ENCODE measurements at regions not wholly inside any gene's neighbourhood (a gene's known extent, or its start where the extent isn't known, plus 50 kb on each side); places are given as distances from the start of the nearest gene placed in this dataset.
A peak's percentile ranks its signal among the peaks of the same experiment; 100 is the strongest.

DNA sequence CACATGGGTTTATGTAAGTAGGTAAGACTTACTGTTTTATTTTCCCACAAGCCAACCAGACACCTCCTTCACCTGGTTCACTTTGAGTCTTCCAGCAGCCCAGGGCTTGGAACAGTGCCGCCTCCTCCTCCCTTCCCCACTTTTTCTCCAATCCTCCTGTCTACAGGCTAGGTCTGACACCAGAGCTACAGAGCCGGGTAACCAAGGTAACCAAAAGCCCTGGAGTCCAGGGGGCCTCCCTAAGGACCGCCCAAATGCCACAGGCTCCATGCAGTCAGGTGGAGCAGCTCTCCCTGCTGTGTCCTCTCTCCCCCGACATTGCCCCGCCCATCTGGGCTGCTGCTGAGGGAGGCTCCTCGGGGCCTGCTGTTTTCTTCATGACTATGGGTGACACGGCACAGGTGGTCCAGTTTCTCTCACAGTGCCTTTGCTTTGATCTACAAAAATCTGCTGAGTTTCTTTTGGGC, 138.0 kb upstream of the EFNA5 start:
- Histone ChIP-seq H3K9me3 (no peaks in the 10 kb centered on the region), H3K4me3 (no peak overlapping the region), H3K36me3 (no peaks in the 10 kb centered on the region), H3K27me3 (no peaks in the 10 kb centered on the region)
- DNase-seq: no peak

DNA sequence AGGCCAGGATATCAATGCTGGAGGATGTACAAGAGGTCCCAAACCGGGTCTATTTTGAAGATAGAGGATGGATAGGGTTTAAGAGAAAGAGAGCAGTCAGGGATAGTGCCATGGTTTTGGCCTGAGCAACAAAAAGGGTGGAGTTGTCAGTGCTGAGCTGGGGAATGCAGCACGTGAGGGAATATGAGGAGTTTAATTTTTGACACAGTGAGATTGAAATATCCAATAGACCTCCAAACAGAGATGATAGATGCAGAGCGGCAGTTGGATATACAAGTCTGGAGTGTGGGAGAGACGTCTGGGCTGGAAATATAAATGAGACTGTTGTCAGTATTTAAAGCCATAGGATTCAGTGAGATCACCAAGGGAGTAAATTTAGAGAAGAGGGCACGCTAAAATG, 136.7 kb upstream of the EFNA5 start:
- DNase-seq: no peak
- no peak overlapping the region for H3K4me3 ChIP-seq

DNA sequence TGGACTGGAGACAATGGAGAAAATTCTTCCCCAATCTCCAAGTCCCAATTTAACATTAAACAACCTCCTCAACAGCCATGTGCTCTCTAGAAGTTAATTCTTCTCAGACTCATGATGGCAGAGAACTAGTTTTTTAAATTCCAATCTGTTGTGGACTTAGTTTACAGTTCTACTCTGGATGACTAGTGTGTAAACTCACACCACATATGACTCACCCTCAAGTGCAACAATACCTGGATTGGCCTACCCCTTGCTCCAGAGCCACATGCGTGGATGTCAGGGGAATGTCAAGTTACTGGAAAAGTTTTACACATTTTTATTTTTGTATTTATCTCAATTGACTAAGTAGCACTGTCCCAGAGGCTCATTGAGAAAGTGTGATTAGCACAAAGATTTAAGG, 136.0 kb upstream of the EFNA5 start:
- no peaks in the 10 kb centered on the region for H3K27me3 ChIP-seq
- no peaks in the 10 kb centered on the region for H3K9me3 ChIP-seq
- H3K36me3 ChIP-seq: no peaks in the 10 kb centered on the region
- H3K4me3 ChIP-seq: no peak overlapping the region
- peak; percentile 68 for DNase-seq

More for the DNA sequence above, 136.7 kb upstream of the EFNA5 start:
- Histone ChIP-seq H3K36me3 (no peaks in the 10 kb centered on the region), H3K27me3 (no peaks in the 10 kb centered on the region), H3K9me3 (no peaks in the 10 kb centered on the region)

DNA sequence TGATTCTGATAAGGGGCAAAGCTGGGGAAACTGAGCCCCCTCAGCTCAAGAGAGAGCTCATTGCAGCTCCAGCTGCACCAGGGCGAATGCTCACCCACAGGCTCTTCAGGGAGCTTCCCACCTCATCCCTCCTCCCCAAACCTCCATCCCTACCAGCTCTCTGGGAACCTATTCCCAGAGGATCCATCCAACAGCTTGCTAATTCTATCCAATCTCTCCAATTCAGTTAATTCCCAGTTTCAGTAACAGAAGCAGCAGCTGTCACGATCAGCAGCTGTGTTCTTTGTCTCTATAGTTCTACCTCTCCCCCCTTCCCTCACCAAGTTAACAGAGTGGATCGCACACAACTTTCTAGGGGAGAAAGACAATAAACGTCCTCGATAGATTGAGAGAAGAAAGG, 135.5 kb upstream of the EFNA5 start:
- H3K36me3 ChIP-seq: no peaks in the 10 kb centered on the region
- no peak for DNase-seq
- H3K27me3 ChIP-seq: no peaks in the 10 kb centered on the region
- H3K4me3 ChIP-seq: no peak overlapping the region
- no peaks in the 10 kb centered on the region for H3K9me3 ChIP-seq

DNA sequence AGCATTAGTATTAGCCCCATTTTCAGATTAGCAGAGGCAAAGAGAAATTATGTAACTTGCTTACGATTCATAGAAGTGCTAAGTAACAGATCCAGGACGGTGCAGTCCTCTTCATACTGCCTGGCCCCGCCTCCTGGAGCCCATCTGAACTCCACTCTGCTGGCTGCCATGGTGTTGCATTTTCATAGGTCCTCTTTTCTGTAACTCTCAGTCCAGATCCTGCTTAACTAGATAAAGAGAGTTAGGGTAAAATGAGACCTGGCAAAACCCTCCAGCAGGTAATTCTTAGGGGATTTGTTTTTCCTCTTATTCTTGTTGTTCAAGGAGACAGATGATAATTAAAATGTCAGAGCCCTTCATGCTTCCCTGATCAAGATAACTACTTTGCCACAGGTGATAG, 135.1 kb upstream of the EFNA5 start:
- no peaks in the 10 kb centered on the region for H3K27me3 ChIP-seq
- H3K9me3 ChIP-seq: no peaks in the 10 kb centered on the region
- no peak for DNase-seq
- H3K4me3 ChIP-seq: no peak overlapping the region
- no peaks in the 10 kb centered on the region for H3K36me3 ChIP-seq

DNA sequence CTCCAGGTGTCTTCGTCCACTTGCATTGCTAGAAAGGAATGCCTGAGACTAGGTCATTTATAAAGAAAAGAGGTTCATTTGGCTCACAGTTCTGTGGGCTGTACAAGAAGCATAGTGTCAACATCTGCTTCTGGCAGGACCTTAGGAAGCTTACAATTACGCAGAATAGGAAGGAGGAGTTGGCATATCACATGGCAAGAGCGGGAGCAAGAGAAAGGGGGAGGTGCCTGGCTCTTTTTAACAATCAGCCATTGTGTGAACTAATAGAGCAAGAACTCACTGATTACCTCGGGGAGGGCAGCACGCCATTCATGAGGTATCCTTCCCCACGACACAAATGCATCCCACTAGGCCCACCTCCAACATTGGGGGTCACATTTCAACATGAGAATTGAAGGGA, 134.4 kb upstream of the EFNA5 start:
- Histone ChIP-seq H3K36me3 (no peaks in the 10 kb centered on the region), H3K9me3 (no peaks in the 10 kb centered on the region), H3K27me3 (no peaks in the 10 kb centered on the region), H3K4me3 (no peak overlapping the region)
- DNase-seq: no peak

DNA sequence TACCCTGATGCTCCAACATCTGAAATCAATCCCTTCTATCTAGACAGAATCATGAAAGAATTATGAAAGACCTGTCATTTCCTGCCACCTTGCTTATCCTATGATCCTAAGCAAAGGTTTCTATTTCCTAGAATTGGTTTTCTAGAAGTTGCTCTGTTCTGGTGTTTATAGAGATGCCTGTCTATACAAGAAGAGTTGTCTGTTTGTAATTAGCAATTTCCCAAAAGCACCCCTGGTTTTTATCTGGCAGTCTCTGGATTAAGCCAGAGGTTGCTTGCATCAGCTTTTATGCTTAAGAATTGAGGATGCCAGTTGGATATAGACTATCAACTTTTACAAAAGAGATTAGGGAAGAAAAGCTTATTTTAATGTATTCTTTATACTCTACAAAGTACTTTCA, 133.0 kb upstream of the EFNA5 start:
- no peak for DNase-seq
- no peaks in the 10 kb centered on the region for H3K27me3 ChIP-seq

DNA sequence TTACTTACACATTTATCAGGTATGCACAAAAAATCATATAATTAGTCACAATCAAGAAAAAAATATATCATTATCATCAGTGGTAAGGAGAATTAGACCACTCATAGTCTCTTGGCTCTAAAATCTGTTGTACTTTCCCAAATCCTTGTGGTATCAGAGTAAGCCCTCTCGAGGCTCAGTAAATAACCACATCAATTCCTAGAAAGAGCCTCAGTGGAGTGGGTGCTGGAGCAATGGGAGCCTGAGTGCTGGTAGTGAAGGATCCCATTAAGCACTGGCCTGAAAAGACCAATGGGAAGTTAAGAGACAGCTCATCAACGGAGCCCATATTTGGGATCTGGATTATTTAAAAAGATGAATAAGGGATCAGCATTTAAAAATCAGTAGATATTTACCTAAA, 130.3 kb upstream of the EFNA5 start:
- DNase-seq: no peak
- Histone ChIP-seq H3K4me3 (no peak overlapping the region), H3K36me3 (no peaks in the 10 kb centered on the region), H3K27me3 (no peaks in the 10 kb centered on the region), H3K9me3 (no peaks in the 10 kb centered on the region)

More for the DNA sequence above, 133.0 kb upstream of the EFNA5 start:
- Histone ChIP-seq H3K9me3 (no peaks in the 10 kb centered on the region), H3K4me3 (no peak overlapping the region), H3K36me3 (no peaks in the 10 kb centered on the region)

DNA sequence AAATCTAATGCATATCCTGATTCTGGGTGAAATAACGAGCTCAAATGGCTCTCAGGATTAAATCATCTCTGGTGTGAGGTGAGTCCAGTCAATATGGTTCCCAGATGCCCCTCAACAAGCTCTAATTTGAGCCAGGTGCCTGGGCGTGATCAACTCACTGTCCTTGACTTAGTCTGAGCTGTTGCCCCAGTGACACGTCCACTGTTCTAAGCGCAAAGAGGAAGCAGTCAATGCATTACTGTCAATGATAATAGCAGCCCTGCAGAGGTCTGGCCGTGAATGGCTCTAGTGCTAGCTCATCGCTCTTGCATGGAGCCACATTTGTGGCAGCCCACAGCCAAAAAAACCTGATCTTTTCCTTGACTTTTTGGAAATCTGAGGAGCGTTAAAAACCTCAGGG, 128.6 kb upstream of the EFNA5 start:
- no peaks in the 10 kb centered on the region for H3K27me3 ChIP-seq
- no peak for DNase-seq
- no peaks in the 10 kb centered on the region for H3K9me3 ChIP-seq
- H3K4me3 ChIP-seq: no peak overlapping the region
- no peaks in the 10 kb centered on the region for H3K36me3 ChIP-seq

DNA sequence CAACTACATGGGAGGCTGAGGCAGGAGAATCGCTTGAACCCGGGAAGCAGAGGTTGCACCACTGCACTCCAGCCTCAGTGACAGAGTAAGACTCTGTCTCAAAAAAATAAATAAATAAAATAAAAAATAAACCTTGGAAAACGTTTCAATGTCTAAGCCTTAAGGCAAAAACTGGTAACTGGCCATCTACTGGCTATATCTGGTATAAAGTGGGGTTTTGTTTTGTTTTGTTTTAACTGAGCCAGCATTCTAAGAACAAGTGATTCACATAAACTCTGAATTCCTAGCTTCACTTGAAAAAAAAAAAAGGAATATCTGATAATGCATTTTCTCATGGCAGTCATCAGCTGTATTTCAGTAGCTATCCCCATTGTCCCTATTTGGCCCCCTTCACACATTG, 126.1 kb upstream of the EFNA5 start:
- DNase-seq: no peak

DNA sequence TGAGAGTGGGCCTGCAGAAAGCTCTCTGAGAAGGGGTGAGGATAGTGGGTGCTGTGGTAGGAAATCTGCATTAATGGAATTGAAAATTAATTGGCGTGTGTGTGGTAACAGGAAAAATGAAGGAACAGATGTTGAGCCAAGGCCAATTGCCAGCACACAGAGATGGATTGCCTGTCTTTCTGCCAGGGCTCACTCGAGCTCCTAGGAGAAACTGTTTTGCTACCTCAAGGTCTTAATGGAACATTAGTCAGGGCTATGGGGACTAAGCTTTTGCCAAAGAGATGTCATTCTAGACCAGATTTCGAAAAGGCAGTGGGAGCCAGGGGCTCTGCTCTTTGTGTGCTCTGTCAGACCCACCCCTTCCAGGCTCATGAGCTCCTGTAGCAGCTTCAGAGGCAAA, 124.0 kb upstream of the EFNA5 start:
- DNase-seq: peak; percentile 19
- no peaks in the 10 kb centered on the region for H3K36me3 ChIP-seq
- H3K9me3 ChIP-seq: no peaks in the 10 kb centered on the region
- H3K27me3 ChIP-seq: no peaks in the 10 kb centered on the region
- no peak overlapping the region for H3K4me3 ChIP-seq

More for the DNA sequence above, 126.1 kb upstream of the EFNA5 start:
- H3K27me3 ChIP-seq: no peaks in the 10 kb centered on the region
- no peaks in the 10 kb centered on the region for H3K36me3 ChIP-seq
- no peaks in the 10 kb centered on the region for H3K9me3 ChIP-seq
- no peak overlapping the region for H3K4me3 ChIP-seq

DNA sequence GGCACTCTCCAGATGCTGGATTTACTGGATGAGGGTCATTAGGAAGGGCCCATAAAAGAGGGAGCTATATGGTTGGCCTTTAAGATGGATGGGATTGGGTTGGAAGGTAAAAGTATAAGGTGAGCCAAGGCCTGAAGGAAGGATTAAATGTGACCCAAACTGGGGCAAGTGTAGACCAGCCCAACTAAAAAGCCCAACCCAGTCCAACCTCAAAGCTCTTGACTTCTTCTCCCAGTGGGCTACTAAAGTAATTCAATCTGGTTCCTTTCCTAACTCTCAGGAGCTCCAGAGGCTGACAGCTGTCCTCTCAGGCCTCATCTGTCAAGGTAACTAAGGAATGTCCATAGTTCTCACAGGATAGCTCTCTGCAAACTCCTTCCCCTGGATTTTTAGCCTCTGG, 122.2 kb upstream of the EFNA5 start:
- H3K9me3 ChIP-seq: no peaks in the 10 kb centered on the region
- no peak overlapping the region for H3K4me3 ChIP-seq
- DNase-seq: no peak
- no peaks in the 10 kb centered on the region for H3K36me3 ChIP-seq
- no peaks in the 10 kb centered on the region for H3K27me3 ChIP-seq

DNA sequence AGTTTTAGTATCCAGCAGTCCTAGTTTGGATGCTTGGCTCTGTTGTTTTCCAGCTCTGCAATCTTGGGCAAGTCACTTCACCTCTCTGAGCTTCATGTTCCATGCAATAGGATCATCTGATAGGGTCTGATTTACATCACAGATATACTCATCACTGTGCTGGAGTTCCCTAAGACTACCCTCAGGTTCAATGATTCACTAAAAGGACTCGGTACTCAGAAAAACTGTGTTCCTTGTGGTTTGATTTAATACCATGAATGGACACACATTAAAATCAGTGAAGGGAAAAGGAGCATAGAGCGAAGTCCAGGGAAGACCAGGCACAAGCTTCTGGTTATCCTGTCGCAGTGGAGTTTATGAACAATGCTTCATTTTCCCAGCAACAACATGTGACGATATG, 119.9 kb upstream of the EFNA5 start:
- no peak for DNase-seq
- Histone ChIP-seq H3K9me3 (no peaks in the 10 kb centered on the region), H3K4me3 (no peak overlapping the region), H3K27me3 (no peaks in the 10 kb centered on the region), H3K36me3 (no peaks in the 10 kb centered on the region)

DNA sequence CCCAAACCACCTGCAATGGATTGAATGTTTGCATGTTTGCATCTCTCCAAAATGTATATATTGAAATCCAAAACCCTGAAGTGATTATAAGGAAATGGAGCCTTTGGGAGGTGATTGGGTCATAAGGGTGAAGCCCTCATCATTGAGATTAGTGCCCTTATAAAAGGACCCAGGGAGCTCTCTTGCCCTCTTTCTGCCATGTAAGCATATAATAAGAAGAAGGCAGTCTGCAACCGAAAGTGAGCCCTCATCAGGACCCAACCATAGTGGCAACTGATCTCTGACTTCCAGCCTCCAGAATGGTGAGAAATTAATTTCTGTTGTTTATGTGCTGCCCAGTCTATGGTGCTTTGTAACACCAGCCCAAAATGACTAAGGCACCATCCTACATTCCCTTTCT, 115.7 kb upstream of the EFNA5 start:
- no peak overlapping the region for H3K4me3 ChIP-seq
- no peaks in the 10 kb centered on the region for H3K36me3 ChIP-seq
- H3K9me3 ChIP-seq: peaks cover 6% of the 10 kb centered on the region; the same call in 1 of the 2 replicates
- no peaks in the 10 kb centered on the region for H3K27me3 ChIP-seq
- no peak for DNase-seq

DNA sequence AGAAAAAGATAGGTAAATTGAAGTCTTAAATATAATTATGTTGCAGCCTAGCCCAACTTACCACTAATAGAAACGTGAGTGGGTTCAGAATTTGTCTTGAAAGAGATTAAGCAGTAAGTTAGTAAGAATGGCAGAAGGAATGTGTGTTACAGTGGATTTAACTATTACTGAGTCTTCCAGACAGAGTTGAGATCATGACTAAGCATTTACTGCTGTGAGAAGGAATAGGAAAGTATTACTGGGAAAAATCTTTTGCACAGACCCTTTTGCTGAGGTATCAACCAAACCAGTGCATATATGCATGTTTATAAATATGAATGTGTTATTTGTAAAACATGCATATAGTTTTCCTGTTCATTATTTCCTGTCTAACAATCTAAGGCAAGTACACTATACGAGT, 112.8 kb upstream of the EFNA5 start:
- DNase-seq: no peak
- Histone ChIP-seq H3K27me3 (no peaks in the 10 kb centered on the region), H3K4me3 (no peak overlapping the region), H3K36me3 (no peaks in the 10 kb centered on the region), H3K9me3 (peaks cover 13% of the 10 kb centered on the region; the same call in 1 of the 2 replicates)

DNA sequence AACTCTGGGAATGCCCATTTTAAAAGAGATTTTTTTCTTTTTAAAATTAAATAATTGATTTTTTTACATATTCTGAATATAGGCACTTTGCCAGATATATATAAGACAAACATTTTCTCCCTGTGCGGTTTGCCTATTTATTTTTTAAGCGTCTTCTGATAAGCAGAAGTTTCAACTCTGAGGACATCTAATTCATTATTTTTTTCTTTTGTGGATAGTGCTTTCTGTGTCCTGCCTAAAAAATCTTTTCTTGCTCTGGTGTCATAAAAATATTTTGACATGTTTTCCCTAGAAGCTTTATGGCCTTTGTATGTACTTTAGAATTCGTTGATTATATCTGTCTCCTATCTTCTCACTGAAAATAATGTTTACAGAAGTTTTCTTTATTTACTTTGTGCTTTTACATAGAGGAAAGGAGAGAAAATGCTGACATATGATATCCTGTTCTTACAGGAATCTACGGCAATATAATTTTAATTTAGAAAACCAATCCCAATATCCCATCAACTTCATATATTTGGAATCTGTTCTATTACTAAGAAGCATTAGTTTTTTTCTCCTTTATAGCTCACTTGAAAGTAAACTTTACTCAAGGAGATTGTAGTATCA, 111.9 kb upstream of the EFNA5 start:
- H3K4me3 ChIP-seq: no peak overlapping the region
- H3K36me3 ChIP-seq: no peaks in the 10 kb centered on the region
- no peaks in the 10 kb centered on the region for H3K27me3 ChIP-seq
- DNase-seq: no peak
- peaks cover 13% of the 10 kb centered on the region; the same call in 1 of the 2 replicates for H3K9me3 ChIP-seq

DNA sequence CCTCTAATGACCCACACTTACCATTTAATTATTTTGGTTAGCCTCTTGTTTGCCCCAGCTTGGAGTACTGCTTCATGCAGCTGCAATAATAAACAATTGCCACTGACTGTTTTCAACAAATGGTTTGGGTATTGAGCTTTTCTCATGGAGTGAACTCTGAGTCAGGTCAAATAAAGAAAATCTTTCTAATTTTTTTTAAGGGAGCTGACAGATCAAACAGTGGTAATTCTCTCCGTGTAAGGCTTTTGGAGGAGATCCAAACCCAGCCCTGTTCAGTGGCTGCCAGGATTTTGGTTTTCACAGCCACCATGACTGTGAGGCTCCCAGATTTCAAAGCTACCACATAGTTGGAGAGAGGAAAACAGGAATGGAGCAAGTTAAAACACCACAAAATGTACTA, 110.7 kb upstream of the EFNA5 start:
- DNase-seq: peak; percentile 35
- H3K36me3 ChIP-seq: no peaks in the 10 kb centered on the region

DNA sequence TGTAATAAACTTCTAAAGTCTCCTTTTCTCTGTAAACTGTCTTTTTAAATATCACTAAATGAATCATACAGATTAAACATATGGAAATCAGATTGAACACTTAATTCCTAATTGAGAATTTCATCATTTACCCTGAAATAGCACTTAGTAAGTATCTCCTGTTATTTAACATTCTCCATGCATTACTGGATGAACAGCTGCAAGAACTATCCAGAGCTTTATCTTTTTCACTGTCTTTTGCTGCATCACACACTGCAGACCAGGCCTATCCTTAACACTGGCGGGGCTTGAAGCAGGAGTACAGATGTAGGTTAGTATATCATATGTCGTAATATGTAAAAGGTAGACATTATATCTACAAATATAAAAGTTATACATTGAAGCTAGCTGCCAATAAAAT, 108.7 kb upstream of the EFNA5 start:
- no peak overlapping the region for H3K4me3 ChIP-seq
- H3K36me3 ChIP-seq: no peaks in the 10 kb centered on the region
- DNase-seq: no peak
- H3K27me3 ChIP-seq: no peaks in the 10 kb centered on the region
- peaks cover 13% of the 10 kb centered on the region; the same call in 1 of the 2 replicates for H3K9me3 ChIP-seq

More for the DNA sequence above, 110.7 kb upstream of the EFNA5 start:
- Histone ChIP-seq H3K4me3 (no peak overlapping the region), H3K9me3 (peaks cover 13% of the 10 kb centered on the region; the same call in 1 of the 2 replicates), H3K27me3 (no peaks in the 10 kb centered on the region)

All from MG63 (cell line).